GM21390 (cell line): ENCODE measurements at regions not wholly inside any gene's neighbourhood (a gene's known extent, or its start where the extent isn't known, plus 50 kb on each side); places are given as distances from the start of the nearest gene placed in this dataset.
"Not testable (repeated sequence)": the region's sequence is repeated elsewhere in the genome, so short reads cannot be mapped to it uniquely, and the experiment has no call there.

Experiments
- ATAC-seq: cut with Tn5 transposase; IDR thresholded peaks from one replicate; pipeline ENCODE4 v1.9.1; 2021; ENCODE audit not compliant: unreplicated experiment

- ATAC-seq: no peak
Measured at GRCh38 chr10:2893991-2894390, 173.4 kb upstream of the PFKP start.

- no peak for ATAC-seq
Measured at GRCh38 chr10:2893158-2893845, 174.0 kb upstream of the PFKP start.

DNA sequence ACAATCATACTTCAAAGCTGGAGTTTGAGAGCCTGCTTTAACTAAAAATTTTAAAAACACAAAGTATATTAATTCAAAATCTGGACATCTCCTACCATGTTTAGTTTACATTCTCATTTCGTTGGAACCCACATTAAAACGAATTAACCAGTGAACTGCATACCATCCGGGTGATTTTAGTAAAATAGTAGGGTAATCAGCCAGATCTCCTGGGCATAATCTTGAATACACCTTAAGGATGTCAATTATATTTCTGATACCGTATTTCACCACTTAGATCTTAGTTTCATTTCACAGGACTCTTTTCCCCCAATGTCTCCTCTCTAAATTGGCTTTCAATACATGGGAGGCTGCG lies 175.6 kb upstream of the PFKP start:
- no peak for ATAC-seq

- ATAC-seq: no peak
Measured at GRCh38 chr10:2891073-2891769, 176.1 kb upstream of the PFKP start.

DNA sequence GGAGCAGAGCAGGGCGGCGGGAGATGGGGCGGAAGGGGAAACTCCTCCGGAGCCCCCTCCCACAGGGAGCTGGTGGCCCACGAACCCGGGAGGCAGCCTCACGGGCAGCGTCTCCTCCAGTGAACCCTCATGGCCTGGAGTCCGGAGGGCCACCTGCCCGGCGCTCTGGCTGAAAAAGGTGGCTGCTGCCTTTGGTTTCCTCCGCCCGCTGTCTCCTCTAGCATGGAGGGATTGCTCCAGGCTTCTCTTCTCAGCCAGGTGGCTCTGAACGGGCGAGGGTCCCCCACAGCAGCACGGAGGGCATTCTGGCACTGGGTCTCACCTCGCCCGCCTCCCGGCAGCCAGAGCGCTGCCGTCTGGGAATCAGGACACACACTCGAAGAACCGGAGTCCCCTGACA lies 177.3 kb upstream of the PFKP start:
- no peak for ATAC-seq

DNA sequence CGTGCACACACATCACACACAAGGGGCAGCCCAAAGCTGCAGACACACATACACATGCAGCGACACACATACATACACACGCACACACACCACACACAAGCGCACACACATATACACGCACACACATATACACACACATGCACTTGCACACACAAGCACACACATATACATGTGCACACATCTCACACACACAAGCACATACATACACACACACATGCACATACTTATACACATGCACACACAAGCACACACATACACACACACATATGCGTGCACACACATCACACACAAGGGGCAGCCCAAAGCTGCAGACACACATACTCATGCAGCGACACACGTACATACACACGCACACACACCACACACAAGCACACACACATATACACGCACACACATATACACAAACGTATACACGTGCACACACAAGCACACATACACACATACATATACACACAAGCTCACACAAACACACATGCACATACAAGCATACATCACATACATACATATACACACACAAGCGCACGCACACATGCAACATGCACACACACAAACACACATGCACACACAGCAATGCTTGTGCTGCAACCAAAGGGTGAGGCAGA lies 178.8 kb upstream of the PFKP start:
- no peak for ATAC-seq

DNA sequence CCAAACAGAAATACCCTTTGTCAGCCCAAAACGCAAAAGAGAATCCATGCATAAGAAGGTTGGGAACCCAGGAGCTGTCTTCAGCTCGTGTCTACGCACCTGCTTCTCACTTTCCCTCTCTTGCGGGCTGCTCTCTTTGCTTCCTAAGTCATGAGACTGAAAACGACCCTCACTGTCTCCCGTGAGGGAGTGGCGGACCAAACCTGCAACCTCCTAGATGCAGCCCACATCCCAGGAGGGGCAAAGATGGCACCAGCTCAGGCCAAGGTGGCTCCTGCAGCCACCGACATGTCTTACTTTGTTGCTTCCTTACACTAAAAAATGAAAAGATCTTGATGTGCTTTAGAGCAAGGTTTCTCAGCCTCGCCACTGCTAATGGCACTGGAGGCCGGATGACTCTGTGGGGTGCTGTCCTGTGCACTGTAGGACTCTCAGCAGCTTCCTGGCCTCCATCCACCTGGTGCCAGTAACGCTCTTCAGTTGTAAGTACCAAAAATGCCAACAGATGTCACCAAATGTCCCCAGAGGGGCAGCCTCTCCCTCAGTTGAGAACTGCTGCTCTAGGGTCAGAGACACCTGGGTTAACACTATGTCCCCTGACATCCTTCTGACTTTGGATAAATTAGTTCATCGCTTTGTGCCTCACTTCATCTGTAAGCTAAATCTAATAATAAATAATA lies 179.8 kb upstream of the PFKP start:
- no peak for ATAC-seq

DNA sequence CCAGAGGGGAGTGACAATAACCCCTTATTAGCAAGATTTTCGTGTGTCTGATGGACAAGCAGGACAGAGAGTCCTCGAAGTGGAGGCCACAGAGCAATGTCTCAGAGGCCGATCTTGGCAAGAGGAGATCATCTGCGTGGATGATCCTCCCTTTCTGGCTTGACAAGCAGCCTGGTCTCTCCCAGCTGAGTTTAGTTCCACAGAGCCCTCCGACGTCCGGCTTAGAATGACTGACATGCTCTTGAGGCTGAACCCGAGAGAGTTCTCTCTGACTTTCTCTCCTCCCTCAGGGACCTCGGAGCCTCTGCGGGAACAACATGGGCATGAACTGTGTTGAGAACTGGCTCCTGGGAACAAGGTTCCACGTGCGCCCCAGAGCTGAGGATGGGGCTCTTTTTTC lies 180.7 kb upstream of the PFKP start:
- no peak for ATAC-seq

DNA sequence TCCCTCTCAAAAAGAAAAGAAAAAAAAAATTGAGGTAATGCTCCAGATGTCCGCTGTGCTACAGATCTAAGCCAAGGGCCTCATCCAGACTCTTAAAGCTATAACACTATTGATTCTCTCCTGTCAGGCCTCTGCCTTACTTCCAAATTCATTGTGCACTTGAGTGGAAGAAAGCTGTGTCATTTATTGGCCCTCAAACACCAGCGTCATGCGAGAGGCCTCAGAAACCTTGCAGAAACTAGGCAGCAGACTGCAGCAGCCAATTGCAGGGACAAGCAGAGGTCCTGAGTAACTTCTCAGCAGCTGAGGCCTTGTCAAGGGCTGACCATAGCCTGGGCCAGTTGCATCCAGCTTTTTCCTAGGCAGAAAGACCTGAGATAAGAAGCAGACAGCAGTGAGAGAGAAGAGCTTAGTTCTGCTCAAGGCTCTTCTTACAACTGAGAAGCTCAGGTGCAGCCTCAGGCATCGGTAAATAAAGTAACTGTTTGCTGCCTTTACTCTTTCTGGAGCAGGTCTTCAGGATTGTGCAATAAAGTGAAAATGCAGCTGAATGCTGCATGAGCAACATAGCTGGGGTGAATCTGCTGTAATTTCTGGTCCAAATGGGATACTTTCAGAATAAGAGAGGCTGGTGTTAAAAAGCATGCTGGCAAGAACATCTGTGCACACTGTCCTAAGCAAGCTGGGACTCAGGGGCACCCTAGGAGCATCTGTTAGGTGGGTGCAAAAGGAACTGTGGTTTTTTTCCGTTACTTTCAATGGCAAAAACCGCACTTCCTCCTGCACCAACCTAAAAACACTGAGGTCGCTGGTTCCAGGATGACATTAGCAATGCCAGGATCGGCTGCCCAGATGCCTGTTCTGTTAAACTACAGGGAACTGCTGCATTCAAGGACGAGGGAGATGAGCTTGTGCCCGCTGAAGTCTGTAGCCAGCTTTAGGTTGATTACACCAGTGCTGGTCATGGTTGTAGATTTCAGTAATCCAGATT lies 181.8 kb upstream of the PFKP start:
- ATAC-seq: no peak

DNA sequence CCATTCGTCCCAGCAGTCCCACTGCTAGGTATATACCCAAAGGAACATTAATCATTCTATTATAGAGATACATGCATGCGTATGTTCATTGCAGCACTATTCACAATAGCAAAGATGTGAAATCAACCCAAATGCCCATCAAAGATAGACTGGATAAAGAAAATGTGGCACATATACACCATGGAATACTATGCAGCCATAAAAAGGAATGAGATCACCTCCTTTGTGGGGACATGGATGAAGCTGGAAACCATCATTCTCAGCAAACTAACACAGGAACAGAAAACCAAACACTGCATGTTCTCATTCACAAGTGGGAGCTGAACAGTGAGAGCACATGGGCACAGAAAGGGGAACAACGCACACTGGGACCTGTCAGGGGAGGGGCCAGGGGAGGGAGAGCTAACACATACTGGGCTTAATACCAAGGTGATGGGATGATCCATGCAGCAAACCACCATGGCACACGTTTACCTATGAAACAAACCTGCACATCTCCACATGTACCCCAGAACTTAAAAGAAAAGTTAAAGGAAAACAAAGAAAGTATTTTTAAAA lies 183.3 kb upstream of the PFKP start:
- not testable (repeated sequence) for ATAC-seq

- ATAC-seq: no peak
Measured at GRCh38 chr10:2883238-2883637, 184.1 kb upstream of the PFKP start.

- no peak for ATAC-seq
Measured at GRCh38 chr10:2882628-2883027, 184.7 kb upstream of the PFKP start.

DNA sequence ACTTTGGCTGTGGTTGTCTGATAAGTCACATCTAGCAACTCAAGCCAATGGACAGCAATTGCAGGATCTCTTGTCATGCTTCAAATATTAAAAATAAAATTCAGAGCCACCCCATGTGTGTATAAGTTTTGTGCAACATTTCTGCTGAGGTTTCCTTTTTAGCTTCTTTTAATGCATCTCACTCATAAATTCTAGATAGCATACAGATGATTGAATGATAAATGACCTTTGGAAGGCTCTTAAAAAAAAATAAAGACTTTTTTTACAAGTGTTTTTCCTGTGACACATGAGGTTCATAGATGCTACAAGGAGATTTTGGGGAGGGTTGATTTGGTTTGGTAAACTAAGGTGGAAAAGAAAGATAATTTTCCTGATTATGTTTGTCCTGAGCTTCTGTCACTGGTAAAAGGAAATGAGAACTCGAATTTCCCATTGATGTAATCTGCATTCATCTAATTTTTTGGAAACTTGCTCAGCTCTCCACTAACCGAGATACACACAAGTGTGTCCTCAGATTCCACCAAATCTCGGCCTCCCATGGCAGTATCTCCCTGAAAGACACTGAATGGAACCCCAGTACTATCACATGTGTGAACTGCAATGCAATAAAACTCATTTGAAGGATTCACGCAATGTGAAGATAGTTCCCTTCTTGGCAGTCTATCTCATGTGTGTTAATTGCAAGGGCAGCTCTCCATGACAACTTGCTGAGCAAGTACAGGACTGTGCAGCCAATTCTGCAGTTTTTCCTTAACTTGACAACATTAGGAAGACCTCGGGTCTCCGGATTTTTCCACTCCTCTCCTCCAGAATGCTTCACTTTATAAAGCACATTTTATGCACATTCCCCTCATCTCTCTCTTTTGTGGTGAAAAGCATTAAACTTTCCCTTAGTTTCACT lies 185.4 kb upstream of the PFKP start:
- no peak for ATAC-seq

- ATAC-seq: not testable (repeated sequence)
Measured at GRCh38 chr10:2880050-2880449, 187.3 kb upstream of the PFKP start.

DNA sequence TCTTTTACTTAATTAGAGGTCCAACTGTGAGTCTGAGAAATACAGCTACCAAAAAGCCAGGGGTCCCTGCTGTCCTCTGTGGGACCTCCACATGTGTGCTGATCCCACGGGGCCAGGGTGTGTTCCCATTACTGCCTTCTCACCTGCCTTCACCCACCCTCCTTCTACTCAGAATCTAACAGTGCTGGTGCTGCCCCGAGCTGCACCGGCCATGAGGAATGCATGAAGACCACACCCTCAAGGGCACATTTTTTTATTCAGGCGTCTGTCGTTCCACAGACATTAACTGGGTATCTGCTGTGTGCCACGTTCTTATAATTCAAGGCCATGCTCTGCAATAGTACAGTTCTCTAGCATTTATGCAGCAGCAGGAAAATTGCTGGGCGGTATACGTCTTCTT lies 188.5 kb upstream of the PFKP start:
- ATAC-seq: no peak

DNA sequence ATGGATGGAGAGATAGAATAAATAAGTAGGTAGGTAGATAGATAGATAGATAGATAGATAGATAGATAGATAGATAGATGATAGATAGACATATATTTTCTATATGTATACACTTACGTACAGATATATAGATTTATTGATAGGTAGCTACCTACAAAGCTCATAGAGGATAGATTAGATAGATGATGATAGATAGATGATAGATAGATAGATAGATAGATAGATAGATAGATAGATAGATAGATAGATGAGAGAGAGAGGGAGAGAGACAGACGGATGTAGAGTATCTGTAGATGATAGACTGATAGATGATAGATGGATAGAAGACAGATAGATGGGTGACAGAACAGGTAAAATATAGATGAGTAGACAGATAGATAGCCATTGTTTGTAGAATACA lies 191.3 kb upstream of the PFKP start:
- no peak for ATAC-seq

GRCh38 chr10:2874963-2875362 lies 192.4 kb upstream of the PFKP start:
- ATAC-seq: no peak

DNA sequence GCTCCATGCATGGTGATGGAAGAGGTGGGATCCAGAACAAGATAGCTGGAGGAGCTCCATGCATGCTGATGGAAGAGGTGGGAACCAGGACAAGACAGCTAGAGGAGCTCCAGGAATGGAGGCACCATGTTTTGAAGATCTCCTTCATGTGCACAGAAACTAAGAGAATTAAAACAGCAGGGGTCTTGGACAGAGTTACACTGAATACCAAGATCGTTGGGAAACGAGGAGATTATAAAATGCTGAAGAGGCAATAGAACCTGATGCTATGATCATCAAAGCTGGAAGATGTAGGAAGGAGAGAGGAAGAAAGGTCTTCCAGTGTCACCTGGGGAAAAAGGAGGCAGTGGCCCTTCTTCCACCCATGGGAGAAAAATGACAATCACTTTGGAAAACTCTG lies 193.6 kb upstream of the PFKP start:
- ATAC-seq: no peak

DNA sequence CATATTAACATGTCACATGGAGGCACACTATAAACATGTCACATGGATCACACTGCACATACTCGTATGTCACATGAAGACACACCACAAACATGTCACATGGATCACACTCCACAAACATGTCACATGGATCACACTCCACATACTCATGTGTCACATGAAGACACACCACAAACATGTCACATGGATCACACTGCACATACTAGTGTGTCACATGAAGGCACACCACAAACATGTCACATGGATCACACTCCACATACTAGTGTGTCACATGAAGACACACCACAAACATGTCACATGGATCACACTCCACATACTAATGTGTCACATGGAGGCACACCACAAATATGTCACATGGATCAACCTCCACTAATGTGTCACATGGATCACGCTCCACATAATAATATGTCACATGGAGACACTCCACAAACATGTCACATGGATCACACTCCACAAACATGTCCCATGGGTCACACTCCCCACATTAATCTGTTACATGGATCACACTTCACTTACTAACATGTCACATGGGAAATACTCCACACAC lies 195.6 kb upstream of the PFKP start:
- ATAC-seq: no peak
